Activated B cell treated with CpG ODN at 0.5 μM for 24 hours (primary cell): ENCODE measurements at regions not wholly inside any gene's neighbourhood (a gene's known extent, or its start where the extent isn't known, plus 50 kb on each side); places are given as distances from the start of the nearest gene placed in this dataset.

Experiments used
- ATAC-seq: fragments of 200-7000 bp; cut with Tn5 transposase; one replicate; pipeline ENCODE4 v1.10.0; 2021; ENCODE audit warnings: low read depth, mild to moderate bottlenecking, moderate library complexity
- CTCF ChIA-PET: fragments of 350-600 bp; sonication (Branson Sonifier 250); formaldehyde crosslinking; loops from one replicate; lab custom pipeline; 2021; ENCODE audit warnings: antibody characterized with exemption; lab: Charles Lee
- POLR2A ChIA-PET: fragments of 350-600 bp; sonication (Branson Sonifier 250); formaldehyde crosslinking; loops from one replicate; lab custom pipeline; 2021; ENCODE audit warnings: antibody characterized with exemption; lab: Charles Lee
- DNase-seq: peaks from one replicate; pipeline ENCODE4 v3.0.0; 2022
- H3K27ac Mint-ChIP-seq: one replicate; pipeline ENCODE4 v1.8.0; 2020; ENCODE audit warnings: mixed read lengths
- H3K27me3 Mint-ChIP-seq: one replicate; pipeline ENCODE4 v1.8.0; 2021; ENCODE audit warnings: mixed read lengths
- H3K36me3 Mint-ChIP-seq: one replicate; pipeline ENCODE4 v1.8.0; 2021; ENCODE audit warnings: low read depth, mixed read lengths
- H3K4me1 Mint-ChIP-seq: one replicate; pipeline ENCODE4 v1.8.0; 2021; ENCODE audit warnings: mixed read lengths
- H3K4me3 Mint-ChIP-seq: one replicate; pipeline ENCODE4 v1.8.0; 2020; ENCODE audit warnings: mild to moderate bottlenecking, mixed read lengths
- H3K9me3 Mint-ChIP-seq: one replicate; pipeline ENCODE4 v1.8.0; 2020; ENCODE audit warnings: mixed read lengths
- intact Hi-C: fragments of 100-400 bp; cut with micrococcal nuclease; formaldehyde crosslinking; loops from one replicate; pipeline ENCODE4 v1.15.1; 2024
- TF ChIP-seq, protein P1 (sequence below): fragments of 200-600 bp; IDR thresholded peaks from one replicate; pipeline ENCODE4 v1.8.0; 2022; ENCODE audit warnings: antibody characterized with exemption, mild to moderate bottlenecking

DNA sequence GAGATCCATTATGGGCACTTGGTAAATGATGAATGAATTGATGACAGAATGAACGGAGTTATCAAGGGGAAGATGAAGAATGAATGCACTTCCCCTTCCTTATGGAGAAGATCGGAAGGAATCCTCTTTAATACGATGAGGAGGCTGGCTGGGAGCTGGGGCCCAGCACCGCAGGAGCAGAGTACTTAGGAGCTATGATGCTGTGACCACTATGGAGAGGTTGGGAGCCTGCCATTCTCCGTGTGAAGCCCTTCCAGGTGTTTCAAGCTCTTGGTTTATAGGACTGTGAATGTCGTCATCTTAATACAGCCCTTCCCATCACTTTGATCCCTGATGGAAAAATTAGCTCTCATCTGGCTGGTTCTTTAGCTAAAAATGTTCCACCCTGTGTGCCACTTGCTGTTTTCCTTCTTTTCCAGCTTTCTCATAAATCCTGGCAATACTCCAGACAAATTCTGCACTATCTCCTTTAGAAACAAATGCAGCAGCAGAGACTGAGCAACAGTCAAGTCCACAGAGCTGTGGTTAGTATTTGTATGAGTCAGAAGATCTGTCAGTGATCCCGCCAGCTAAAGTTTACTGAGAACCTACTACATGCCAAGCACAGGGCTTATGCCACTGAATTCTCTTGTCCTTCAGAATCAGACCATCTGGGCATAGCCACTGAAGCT, 263.1 kb upstream of the CRY1 start:
- CTCF ChIA-PET, result no interaction called here
- H3K4me3 Mint-ChIP-seq, result no peak overlapping the region
- DNase-seq (no peak), ATAC-seq (no peak)
- TF ChIP-seq, protein P1, sequence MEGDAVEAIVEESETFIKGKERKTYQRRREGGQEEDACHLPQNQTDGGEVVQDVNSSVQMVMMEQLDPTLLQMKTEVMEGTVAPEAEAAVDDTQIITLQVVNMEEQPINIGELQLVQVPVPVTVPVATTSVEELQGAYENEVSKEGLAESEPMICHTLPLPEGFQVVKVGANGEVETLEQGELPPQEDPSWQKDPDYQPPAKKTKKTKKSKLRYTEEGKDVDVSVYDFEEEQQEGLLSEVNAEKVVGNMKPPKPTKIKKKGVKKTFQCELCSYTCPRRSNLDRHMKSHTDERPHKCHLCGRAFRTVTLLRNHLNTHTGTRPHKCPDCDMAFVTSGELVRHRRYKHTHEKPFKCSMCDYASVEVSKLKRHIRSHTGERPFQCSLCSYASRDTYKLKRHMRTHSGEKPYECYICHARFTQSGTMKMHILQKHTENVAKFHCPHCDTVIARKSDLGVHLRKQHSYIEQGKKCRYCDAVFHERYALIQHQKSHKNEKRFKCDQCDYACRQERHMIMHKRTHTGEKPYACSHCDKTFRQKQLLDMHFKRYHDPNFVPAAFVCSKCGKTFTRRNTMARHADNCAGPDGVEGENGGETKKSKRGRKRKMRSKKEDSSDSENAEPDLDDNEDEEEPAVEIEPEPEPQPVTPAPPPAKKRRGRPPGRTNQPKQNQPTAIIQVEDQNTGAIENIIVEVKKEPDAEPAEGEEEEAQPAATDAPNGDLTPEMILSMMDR, result no peak
- H3K4me1 Mint-ChIP-seq, result no peaks in the 10 kb centered on the region
- H3K9me3 Mint-ChIP-seq, result no peaks in the 10 kb centered on the region
- intact Hi-C loops, result no loop called here
- H3K27ac Mint-ChIP-seq, result no peak overlapping the region
- H3K36me3 Mint-ChIP-seq, result no peaks in the 10 kb centered on the region
- POLR2A ChIA-PET, result interaction anchor here (0.5 kb wide), 1 partner anchor 256 kb away, joined by 3 read pairs; no protein-coding TSS in a partner anchor
- peaks cover 8% of the 10 kb centered on the region for H3K27me3 Mint-ChIP-seq

DNA sequence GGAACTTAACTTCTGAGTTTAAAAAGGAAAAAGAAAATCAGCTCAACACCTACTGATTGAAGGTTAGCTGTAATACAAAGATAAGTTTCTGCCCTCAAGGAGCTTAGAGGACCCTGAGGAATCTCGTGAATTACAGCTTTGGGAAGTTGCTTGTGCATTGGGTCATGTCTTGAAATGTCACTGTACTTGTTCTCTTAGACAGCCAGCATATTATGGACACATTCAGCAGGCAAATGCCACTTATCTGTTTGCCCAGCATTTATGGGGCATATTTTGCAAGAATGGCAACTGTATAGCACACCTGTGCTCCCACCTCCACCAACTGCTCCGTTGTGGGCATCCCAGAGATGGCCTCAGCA, 263.6 kb upstream of the CRY1 start:
- no peak overlapping the region for H3K27ac Mint-ChIP-seq
- TF ChIP-seq, protein P1, result no peak
- DNase-seq, result no peak
- CTCF ChIA-PET, result no interaction called here
- no peaks in the 10 kb centered on the region for H3K4me1 Mint-ChIP-seq
- POLR2A ChIA-PET, result no interaction called here
- intact Hi-C loops, result no loop called here
- H3K36me3 Mint-ChIP-seq, result no peaks in the 10 kb centered on the region
- H3K9me3 Mint-ChIP-seq, result no peaks in the 10 kb centered on the region
- ATAC-seq, result no peak
- H3K4me3 Mint-ChIP-seq, result no peak overlapping the region
- peaks cover 8% of the 10 kb centered on the region for H3K27me3 Mint-ChIP-seq

- ATAC-seq, result no peak
- intact Hi-C loops, result no loop called here
- no peak for DNase-seq
- TF ChIP-seq, protein P1, result no peak
- Mint-ChIP-seq H3K27me3 (peaks cover 8% of the 10 kb centered on the region), H3K27ac (no peak overlapping the region), H3K9me3 (no peaks in the 10 kb centered on the region), H3K36me3 (no peaks in the 10 kb centered on the region), H3K4me1 (no peaks in the 10 kb centered on the region), H3K4me3 (no peak overlapping the region)
- CTCF ChIA-PET, result no interaction called here
- POLR2A ChIA-PET, result no interaction called here
These were observed 266.0 kb upstream of the CRY1 start for GRCh38 chr12:107359382-107359781.

- H3K9me3 Mint-ChIP-seq, result no peaks in the 10 kb centered on the region
- peaks cover 8% of the 10 kb centered on the region for H3K27me3 Mint-ChIP-seq
- no peaks in the 10 kb centered on the region for H3K4me1 Mint-ChIP-seq
- no peak for ATAC-seq
- intact Hi-C loops, result no loop called here
- ChIA-PET POLR2A (no interaction called here), CTCF (no interaction called here)
- H3K4me3 Mint-ChIP-seq, result no peak overlapping the region
- no peaks in the 10 kb centered on the region for H3K36me3 Mint-ChIP-seq
- DNase-seq, result no peak
- H3K27ac Mint-ChIP-seq, result no peak overlapping the region
- TF ChIP-seq, protein P1, result no peak
These were observed 266.7 kb upstream of the CRY1 start for GRCh38 chr12:107360033-107360432.

- CTCF ChIA-PET, result interaction anchor here (0.7 kb wide), 1 partner anchor 228 kb away, joined by 3 read pairs; no protein-coding TSS in a partner anchor
- no peak for ATAC-seq
- TF ChIP-seq, protein P1, result no peak
- no peak overlapping the region for H3K4me3 Mint-ChIP-seq
- H3K27ac Mint-ChIP-seq, result no peak overlapping the region
- no peaks in the 10 kb centered on the region for H3K4me1 Mint-ChIP-seq
- no peaks in the 10 kb centered on the region for H3K9me3 Mint-ChIP-seq
- no peak for DNase-seq
- no peaks in the 10 kb centered on the region for H3K36me3 Mint-ChIP-seq
- intact Hi-C loops, result no loop called here
- peaks cover 8% of the 10 kb centered on the region for H3K27me3 Mint-ChIP-seq
- POLR2A ChIA-PET, result no interaction called here
These were observed 267.1 kb upstream of the CRY1 start for GRCh38 chr12:107360482-107360881.
